ENCODE measurements at regions not wholly inside any gene's neighbourhood (a gene's known extent, or its start where the extent isn't known, plus 50 kb on each side); places are given as distances from the start of the nearest gene placed in this dataset.

- peaks cover 22% of the 10 kb centered on the region for H3K4me1 ChIP-seq (ENCODE audit: insufficient read depth)
- H3F3A ChIP-seq (replicated peaks; ENCODE audit: low read depth): no peaks in the 10 kb centered on the region
- DNase-seq (ENCODE audit: low spot score) (no peak), ATAC-seq (no peak)
- no peak overlapping the region for H3K4me3 Mint-ChIP-seq
- H3K4me3 ChIP-seq: no peak overlapping the region
- no peaks in the 10 kb centered on the region for H3K27me3 ChIP-seq (ENCODE audit: insufficient read depth)
- no peak overlapping the region for H3K27ac ChIP-seq (ENCODE audit: low read depth)
- peak overlapping the region; percentile 33; the same call in 1 of the 2 replicates for H2AFZ ChIP-seq
- H3K36me3 Mint-ChIP-seq (ENCODE audit: low read depth): no peaks in the 10 kb centered on the region
- peaks cover 13% of the 10 kb centered on the region for H3K4me1 Mint-ChIP-seq
- TF ChIP-seq, protein P1, sequence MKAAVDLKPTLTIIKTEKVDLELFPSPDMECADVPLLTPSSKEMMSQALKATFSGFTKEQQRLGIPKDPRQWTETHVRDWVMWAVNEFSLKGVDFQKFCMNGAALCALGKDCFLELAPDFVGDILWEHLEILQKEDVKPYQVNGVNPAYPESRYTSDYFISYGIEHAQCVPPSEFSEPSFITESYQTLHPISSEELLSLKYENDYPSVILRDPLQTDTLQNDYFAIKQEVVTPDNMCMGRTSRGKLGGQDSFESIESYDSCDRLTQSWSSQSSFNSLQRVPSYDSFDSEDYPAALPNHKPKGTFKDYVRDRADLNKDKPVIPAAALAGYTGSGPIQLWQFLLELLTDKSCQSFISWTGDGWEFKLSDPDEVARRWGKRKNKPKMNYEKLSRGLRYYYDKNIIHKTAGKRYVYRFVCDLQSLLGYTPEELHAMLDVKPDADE (IDR thresholded peaks at IDR 0.05): no peak
- no peak for TF ChIP-seq STAT1 (IDR thresholded peaks at IDR 0.05; ENCODE audit: unreplicated experiment)
- no peak for TF ChIP-seq EZH2 (IDR thresholded peaks at IDR 0.05; ENCODE audit: low read depth, unreplicated experiment)
- no peak for TF ChIP-seq ZNF462 (CRISPR knock-in tag; IDR thresholded peaks at IDR 0.05)
- TF ChIP-seq CREB1 (CRISPR knock-in tag; IDR thresholded peaks at IDR 0.05; ENCODE audit: low read depth): no peak
- no peak for TF ChIP-seq ZNF331 (CRISPR knock-in tag; IDR thresholded peaks at IDR 0.05; ENCODE audit: low read depth)
- TF ChIP-seq NANOG (IDR thresholded peaks at IDR 0.05; ENCODE audit: borderline replicate concordance): no peak
- TF ChIP-seq ZNF114 (CRISPR knock-in tag; IDR thresholded peaks at IDR 0.05): no peak
- TF ChIP-seq EZH2phosphoT487 (IDR thresholded peaks at IDR 0.05; ENCODE audit: unreplicated experiment): no peak
- TF ChIP-seq POLR2AphosphoS5 (IDR thresholded peaks at IDR 0.05; ENCODE audit: low read depth): no peak
- no peak for TF ChIP-seq REST (IDR thresholded peaks at IDR 0.05; ENCODE audit: unreplicated experiment)
- TF ChIP-seq JUNB (IDR thresholded peaks at IDR 0.05; ENCODE audit: unreplicated experiment): no peak
- no peak for TF ChIP-seq CTCF (conservative IDR thresholded peaks at IDR 0.05; ENCODE audit: low read depth in 2 of 2)
- 0 out of 2 replicates have a peak overlapping the region, but pooled peaks have one; percentile 35 for H3K4me2 ChIP-seq
- H3K79me2 ChIP-seq (replicated peaks; ENCODE audit: insufficient read depth): no peaks in the 10 kb centered on the region
- no peaks in the 10 kb centered on the region for H3K27me3 Mint-ChIP-seq (ENCODE audit: insufficient read depth, low read depth, poor library complexity)
- 0 out of 3 replicates have a peak, but pooled peaks cover under 1% of the 10 kb centered on the region for H3K9me3 Mint-ChIP-seq
- H3K36me3 ChIP-seq (ENCODE audit: insufficient read depth): 0 out of 2 replicates have a peak, but pooled peaks cover under 1% of the 10 kb centered on the region
- H3K27ac Mint-ChIP-seq: no peak overlapping the region
- H4K20me1 ChIP-seq (replicated peaks; ENCODE audit: insufficient read depth): no peaks in the 10 kb centered on the region
- H3K9me2 ChIP-seq (ENCODE audit: insufficient read depth): peaks cover 13% of the 10 kb centered on the region; the same call in 1 of the 2 replicates
Measured at GRCh38 chr9:87187656-87188055, 240.3 kb upstream of the GAS1 start.
